D721Med (cell line): ENCODE measurements at regions not wholly inside any gene's neighbourhood (a gene's known extent, or its start where the extent isn't known, plus 50 kb on each side); places are given as distances from the start of the nearest gene placed in this dataset.
"Not testable (repeated sequence)": the region's sequence is repeated elsewhere in the genome, so short reads cannot be mapped to it uniquely, and the experiment has no call there.

Experiments used
- DNase-seq: peaks from one replicate; pipeline ENCODE4 v3.0.0; 2011; ENCODE audit warnings: low spot score; ENCODE audit not compliant: insufficient read length
- FAIRE-seq: peaks from 2 replicates; lab custom pipeline; 2011; peaks lifted over from hg19 to GRCh38; lab: Jason Lieb, UNC
- TF ChIP-seq, protein P1 (sequence below): IDR thresholded peaks from 2 replicates; pipeline ENCODE4 v1.5.1; 2012; ENCODE audit warnings: mild to moderate bottlenecking, control low read depth; ENCODE audit not compliant: insufficient read depth; ENCODE audit errors: missing control alignments

DNA sequence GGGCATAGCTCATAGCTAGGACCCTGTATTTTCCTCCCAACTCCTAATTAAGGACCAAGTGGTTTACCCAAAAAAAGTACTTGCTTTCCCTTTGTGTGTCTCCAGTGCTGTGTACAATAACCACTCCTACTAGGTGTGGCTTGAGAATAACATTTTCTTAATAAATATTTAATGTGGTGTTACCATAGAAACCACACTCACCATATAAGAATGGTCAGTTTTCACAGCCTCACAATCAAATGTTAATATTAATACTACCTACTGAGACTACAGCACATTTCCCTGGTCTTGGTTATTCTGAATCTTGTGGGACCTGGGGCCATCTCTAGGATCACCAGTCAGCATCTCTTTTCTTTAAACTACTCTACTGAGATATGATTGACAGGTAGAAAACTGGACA lies 83.5 kb upstream of the BCAR3 start:
- no peak for FAIRE-seq
- TF ChIP-seq, protein P1, sequence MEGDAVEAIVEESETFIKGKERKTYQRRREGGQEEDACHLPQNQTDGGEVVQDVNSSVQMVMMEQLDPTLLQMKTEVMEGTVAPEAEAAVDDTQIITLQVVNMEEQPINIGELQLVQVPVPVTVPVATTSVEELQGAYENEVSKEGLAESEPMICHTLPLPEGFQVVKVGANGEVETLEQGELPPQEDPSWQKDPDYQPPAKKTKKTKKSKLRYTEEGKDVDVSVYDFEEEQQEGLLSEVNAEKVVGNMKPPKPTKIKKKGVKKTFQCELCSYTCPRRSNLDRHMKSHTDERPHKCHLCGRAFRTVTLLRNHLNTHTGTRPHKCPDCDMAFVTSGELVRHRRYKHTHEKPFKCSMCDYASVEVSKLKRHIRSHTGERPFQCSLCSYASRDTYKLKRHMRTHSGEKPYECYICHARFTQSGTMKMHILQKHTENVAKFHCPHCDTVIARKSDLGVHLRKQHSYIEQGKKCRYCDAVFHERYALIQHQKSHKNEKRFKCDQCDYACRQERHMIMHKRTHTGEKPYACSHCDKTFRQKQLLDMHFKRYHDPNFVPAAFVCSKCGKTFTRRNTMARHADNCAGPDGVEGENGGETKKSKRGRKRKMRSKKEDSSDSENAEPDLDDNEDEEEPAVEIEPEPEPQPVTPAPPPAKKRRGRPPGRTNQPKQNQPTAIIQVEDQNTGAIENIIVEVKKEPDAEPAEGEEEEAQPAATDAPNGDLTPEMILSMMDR = no peak
- no peak for DNase-seq

- FAIRE-seq (no peak), DNase-seq (no peak)
- TF ChIP-seq, protein P1 = no peak
Measured at GRCh38 chr1:93764366-93764750, 82.7 kb upstream of the BCAR3 start.

DNA sequence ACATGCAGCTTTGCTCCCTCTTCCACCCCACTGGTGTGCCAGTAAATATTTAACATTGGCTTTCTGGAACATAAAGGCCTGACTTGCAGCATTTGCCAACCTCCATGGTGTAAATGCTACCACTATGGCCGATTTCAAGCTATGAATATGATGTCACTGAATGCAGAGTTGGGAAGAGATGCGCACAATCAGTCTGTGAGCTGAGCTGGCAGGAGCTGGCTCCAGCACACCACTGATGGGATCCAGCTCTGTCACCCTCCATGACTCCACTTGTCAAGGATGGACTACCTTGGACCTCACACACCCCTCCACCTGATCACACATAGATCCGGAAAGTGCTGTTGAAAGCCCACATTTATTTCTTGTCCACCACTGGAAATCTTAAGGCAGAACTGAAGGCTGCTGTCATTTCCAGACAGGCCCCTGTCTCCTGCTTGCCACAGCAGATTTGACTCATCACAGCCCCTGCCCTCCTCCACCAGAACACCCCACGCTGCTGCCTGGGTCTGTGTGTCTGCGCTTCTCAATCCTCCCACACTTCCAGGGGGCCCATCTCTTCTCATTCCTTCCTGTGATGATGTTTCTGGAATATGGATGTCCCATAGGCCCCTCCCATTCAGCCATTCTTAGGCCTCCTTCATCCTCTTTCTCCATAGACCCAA lies 82.2 kb upstream of the BCAR3 start:
- TF ChIP-seq, protein P1 = no peak
- FAIRE-seq (no peak), DNase-seq (no peak)

DNA sequence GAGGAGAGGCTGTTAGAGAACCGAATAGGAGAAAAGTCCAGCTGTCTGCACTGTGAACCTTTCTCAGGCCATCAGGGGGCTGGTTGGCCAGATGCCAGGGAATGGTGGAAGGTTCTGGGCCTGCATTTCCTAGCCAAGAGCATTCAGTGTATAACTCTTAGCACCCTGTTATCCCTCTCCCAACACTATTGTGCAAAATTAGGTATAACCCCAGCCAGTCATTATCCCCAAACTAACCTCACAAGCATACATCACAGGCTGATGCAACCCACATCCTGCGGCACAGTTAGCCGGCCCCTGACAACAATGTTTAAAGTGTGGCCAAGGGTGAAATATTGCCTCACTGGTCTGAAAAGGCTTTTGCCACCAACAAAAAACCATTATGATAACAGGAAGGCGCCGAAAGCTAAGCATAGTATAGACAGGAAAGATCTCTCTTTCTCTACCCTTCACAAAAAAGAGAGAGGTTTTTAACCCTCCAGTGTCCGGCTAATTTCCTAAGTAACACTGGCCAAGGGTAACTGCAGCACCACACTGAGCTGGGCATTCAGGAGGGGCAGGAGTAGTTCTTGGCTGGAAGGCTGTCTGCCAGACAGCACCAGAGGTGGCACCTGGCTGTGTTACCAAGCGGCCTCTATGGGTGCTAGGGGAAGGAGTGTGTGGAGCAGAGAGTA lies 77.3 kb upstream of the BCAR3 start:
- TF ChIP-seq, protein P1 = no peak
- no peak for DNase-seq
- FAIRE-seq = no peak

DNA sequence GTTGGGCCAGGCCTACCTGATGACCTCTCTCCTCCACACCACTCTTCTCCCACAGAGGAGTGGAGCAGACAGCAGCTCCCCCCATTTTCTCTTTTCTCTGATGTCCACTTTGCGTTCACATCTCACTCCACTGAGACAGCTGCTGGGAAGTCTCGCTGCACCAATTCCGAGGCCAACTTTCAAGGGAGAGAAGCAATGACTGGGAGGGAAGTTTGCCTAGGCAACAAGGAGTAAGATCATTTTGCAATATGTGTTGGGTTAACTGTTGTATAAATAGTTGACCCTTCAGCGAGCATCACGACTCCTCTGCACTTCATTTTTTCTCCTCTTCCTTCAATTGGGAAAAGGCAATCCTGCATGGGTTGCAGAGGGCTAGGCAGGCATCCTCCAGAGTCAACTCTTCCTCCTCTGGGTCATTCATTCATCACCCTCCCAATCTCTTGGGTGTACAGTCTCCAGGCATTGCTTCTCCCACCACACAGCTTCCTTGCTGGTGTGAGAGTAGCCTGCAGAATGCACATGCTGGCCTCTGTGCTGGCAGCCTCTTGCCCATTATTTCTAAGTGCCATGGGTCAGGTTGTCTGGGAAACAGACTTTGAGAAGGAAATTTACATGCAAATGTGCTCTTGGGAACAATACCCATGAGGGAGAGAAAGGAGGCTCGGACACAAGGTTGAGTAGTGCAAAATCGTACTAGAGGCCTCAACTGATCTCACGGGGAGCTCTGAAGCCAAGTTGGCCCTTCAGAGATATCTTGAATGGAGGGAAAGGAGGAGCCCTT lies 75.8 kb upstream of the BCAR3 start:
- TF ChIP-seq, protein P1 = no peak
- FAIRE-seq (no peak), DNase-seq (no peak)

DNA sequence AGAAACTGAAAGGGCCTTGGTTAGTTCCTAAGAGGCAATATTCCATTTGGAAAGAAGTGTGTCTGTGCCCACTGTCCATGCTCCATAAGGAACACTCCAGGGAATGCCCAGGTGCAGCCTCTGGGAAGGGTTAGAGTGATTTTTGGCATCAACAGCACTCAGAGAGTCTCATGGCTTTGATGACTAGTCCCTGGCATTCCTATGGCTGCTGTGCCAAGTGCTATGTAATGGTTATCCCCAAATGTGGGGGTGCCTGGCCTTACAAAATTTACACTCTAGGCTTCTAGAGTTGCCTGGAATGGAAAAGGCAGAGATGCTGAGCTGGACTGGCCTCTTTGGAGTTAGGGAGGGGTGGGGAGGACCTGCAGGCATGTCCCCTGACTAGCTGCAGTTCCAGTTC lies 75.0 kb upstream of the BCAR3 start:
- TF ChIP-seq, protein P1 = no peak
- DNase-seq = no peak
- FAIRE-seq = no peak

- not testable (repeated sequence) for FAIRE-seq
Measured at GRCh38 chr1:93755251-93755715, 73.6 kb upstream of the BCAR3 start.

More at GRCh38 chr1:93755251-93755715, 73.6 kb upstream of the BCAR3 start:
- DNase-seq = not testable (repeated sequence)
